ENCODE measurements at regions not wholly inside any gene's neighbourhood (a gene's known extent, or its start where the extent isn't known, plus 50 kb on each side); places are given as distances from the start of the nearest gene placed in this dataset.

DNA sequence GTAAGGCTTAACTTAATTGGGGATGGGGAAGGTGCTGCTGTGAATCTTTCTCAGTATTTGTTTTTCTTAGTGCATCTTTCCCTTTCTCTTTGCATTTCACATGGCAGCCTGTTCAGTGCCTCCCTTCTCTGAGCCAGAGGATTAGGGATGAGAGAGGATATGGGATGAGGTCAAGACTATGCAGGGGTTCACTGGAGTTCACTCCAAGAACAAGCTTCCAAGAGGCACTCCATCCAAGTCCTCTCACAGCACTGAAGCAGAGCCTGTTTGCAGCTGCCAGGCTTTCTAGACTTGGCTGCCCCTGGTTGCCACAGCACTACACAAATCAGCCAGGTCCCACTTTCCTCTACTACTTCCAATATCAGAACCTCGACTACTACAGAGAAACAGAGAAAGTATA is 80.3 kb upstream of the GYPC start:
- TF ChIP-seq, protein P1, sequence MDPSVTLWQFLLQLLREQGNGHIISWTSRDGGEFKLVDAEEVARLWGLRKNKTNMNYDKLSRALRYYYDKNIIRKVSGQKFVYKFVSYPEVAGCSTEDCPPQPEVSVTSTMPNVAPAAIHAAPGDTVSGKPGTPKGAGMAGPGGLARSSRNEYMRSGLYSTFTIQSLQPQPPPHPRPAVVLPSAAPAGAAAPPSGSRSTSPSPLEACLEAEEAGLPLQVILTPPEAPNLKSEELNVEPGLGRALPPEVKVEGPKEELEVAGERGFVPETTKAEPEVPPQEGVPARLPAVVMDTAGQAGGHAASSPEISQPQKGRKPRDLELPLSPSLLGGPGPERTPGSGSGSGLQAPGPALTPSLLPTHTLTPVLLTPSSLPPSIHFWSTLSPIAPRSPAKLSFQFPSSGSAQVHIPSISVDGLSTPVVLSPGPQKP (IDR thresholded peaks at IDR 0.05; ENCODE audit: borderline replicate concordance, low read depth, low read length), result no peak
- TF ChIP-seq, protein P2, sequence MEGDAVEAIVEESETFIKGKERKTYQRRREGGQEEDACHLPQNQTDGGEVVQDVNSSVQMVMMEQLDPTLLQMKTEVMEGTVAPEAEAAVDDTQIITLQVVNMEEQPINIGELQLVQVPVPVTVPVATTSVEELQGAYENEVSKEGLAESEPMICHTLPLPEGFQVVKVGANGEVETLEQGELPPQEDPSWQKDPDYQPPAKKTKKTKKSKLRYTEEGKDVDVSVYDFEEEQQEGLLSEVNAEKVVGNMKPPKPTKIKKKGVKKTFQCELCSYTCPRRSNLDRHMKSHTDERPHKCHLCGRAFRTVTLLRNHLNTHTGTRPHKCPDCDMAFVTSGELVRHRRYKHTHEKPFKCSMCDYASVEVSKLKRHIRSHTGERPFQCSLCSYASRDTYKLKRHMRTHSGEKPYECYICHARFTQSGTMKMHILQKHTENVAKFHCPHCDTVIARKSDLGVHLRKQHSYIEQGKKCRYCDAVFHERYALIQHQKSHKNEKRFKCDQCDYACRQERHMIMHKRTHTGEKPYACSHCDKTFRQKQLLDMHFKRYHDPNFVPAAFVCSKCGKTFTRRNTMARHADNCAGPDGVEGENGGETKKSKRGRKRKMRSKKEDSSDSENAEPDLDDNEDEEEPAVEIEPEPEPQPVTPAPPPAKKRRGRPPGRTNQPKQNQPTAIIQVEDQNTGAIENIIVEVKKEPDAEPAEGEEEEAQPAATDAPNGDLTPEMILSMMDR (conservative IDR thresholded peaks at IDR 0.05; ENCODE audit: low read depth, low read length), result no peak
- TF ChIP-seq MXI1 (IDR thresholded peaks at IDR 0.05; ENCODE audit: borderline replicate concordance, low read depth, low read length), result no peak
- TF ChIP-seq, protein P3, sequence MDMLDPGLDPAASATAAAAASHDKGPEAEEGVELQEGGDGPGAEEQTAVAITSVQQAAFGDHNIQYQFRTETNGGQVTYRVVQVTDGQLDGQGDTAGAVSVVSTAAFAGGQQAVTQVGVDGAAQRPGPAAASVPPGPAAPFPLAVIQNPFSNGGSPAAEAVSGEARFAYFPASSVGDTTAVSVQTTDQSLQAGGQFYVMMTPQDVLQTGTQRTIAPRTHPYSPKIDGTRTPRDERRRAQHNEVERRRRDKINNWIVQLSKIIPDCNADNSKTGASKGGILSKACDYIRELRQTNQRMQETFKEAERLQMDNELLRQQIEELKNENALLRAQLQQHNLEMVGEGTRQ (IDR thresholded peaks at IDR 0.05; ENCODE audit: low read depth, low read length), result no peak
- no peak for TF ChIP-seq POLR2A (IDR thresholded peaks at IDR 0.05; ENCODE audit: low read depth, low read length)
- no peak for TF ChIP-seq SMC3 (IDR thresholded peaks at IDR 0.05; ENCODE audit: low read depth, low read length)

All from IMR-90 (cell line).